B cell (primary cell): ENCODE measurements at regions not wholly inside any gene's neighbourhood (a gene's known extent, or its start where the extent isn't known, plus 50 kb on each side); places are given as distances from the start of the nearest gene placed in this dataset.

Experiments
- ATAC-seq: fragments of 200-7000 bp; cut with Tn5 transposase; one replicate; pipeline ENCODE4 v1.10.0; 2021; ENCODE audit warnings: low read depth, mild to moderate bottlenecking, moderate number of reproducible peaks, moderate library complexity
- CTCF ChIA-PET: fragments of 350-600 bp; sonication (Branson Sonifier 250); formaldehyde crosslinking; loops from one replicate; lab custom pipeline; 2021; ENCODE audit warnings: antibody characterized with exemption, inconsistent platforms; lab: Charles Lee
- POLR2A ChIA-PET: fragments of 350-600 bp; sonication (Branson Sonifier 250); formaldehyde crosslinking; loops from one replicate; lab custom pipeline; 2021; ENCODE audit warnings: antibody characterized with exemption; lab: Charles Lee
- DNase-seq: peaks from one replicate; pipeline ENCODE4 v3.0.0; 2013
- H2AFZ ChIP-seq: 2 replicates; pipeline ENCODE4 v1.6.1; 2012; ENCODE audit warnings: mild to moderate bottlenecking, low read depth, low read length; ENCODE audit not compliant: insufficient read depth, poor library complexity, severe bottlenecking
- H3K27ac ChIP-seq, 2 donors: 1 replicate in 1 of 2; 2 replicates in 1 of 2; pipeline ENCODE4 v1.5.1; 2012 to 2013; ENCODE audit warnings: low read length in 2 of 2, mild to moderate bottlenecking in 2 of 2, moderate library complexity in 1 of 2
- H3K27me3 ChIP-seq, 4 experiments: fragments of 200-600 bp in 1 of 4; sonication (generic) in 1 of 4; replicated peaks in 1 of 4; 1 replicate in 2 of 4; 2 replicates in 2 of 4; pipeline versions ENCODE4 v1.6.1 to v1.7.0; 2013 to 2016; ENCODE audit warnings: low read length in 3 of 4, mild to moderate bottlenecking in 2 of 4, mixed read lengths in 1 of 4, moderate library complexity in 1 of 4; ENCODE audit not compliant: insufficient read depth in 4 of 4, control insufficient read depth in 3 of 4; ENCODE audit errors: control extremely low read depth in 1 of 4
- H3K36me3 ChIP-seq, 2 experiments: replicated peaks in 1 of 2; 1 replicate in 1 of 2; 2 replicates in 1 of 2; pipeline versions ENCODE4 v1.6.1 to v1.7.1; 2013; ENCODE audit warnings: low read length in 1 of 2; ENCODE audit not compliant: insufficient read depth in 2 of 2, control insufficient read depth in 1 of 2; ENCODE audit errors: control extremely low read depth in 1 of 2, extremely low read depth in 1 of 2
- H3K4me1 ChIP-seq, 2 donors: fragments of 200-600 bp in 1 of 2; sonication (generic) in 1 of 2; 1 replicate in 1 of 2; 2 replicates in 1 of 2; pipeline versions ENCODE4 v1.5.1 to v1.6.1; 2013 to 2017; ENCODE audit warnings: low read length in 2 of 2; ENCODE audit not compliant: control insufficient read depth in 2 of 2, insufficient read depth in 2 of 2
- H3K4me2 ChIP-seq: replicated peaks from 2 replicates; pipeline ENCODE3; 2012; ENCODE audit warnings: mild to moderate bottlenecking, low read depth, low read length; ENCODE audit not compliant: poor library complexity, severe bottlenecking
- H3K4me3 ChIP-seq, 5 experiments: fragments of 200-600 bp in 1 of 5; sonication (generic) in 1 of 5; 1 replicate in 3 of 5; 2 replicates in 2 of 5; pipeline versions ENCODE4 v1.5.1 to v1.7.0; 2011 to 2016; ENCODE audit warnings: low read length in 4 of 5, mild to moderate bottlenecking in 4 of 5, low read depth in 2 of 5, control low read depth in 1 of 5, moderate library complexity in 1 of 5; ENCODE audit not compliant: insufficient read depth in 1 of 5; ENCODE audit errors: control extremely low read depth in 1 of 5, extremely low read depth in 1 of 5
- H3K79me2 ChIP-seq: fragments of 200-600 bp; sonication (generic); one replicate; pipeline ENCODE4 v1.6.0; 2016; ENCODE audit warnings: low read length; ENCODE audit not compliant: control insufficient read depth, insufficient read depth
- H3K9ac ChIP-seq: fragments of 200-600 bp; sonication (generic); 2 replicates; pipeline ENCODE4 v1.6.1; 2017; ENCODE audit warnings: mild to moderate bottlenecking, low read length, moderate library complexity
- H3K9me3 ChIP-seq, 3 donors: one replicate each; pipeline versions ENCODE4 v1.6.1 to v1.7.1; 2013; ENCODE audit warnings: low read length in 2 of 3; ENCODE audit not compliant: control insufficient read depth in 2 of 3, insufficient read depth in 1 of 3; ENCODE audit errors: control extremely low read depth in 1 of 3
- H4K20me1 ChIP-seq: 2 replicates; pipeline ENCODE4 v1.6.0; 2012; ENCODE audit warnings: mild to moderate bottlenecking, low read length; ENCODE audit not compliant: insufficient read depth, control insufficient read depth, poor library complexity, severe bottlenecking
- H3K27ac Mint-ChIP-seq: one replicate; pipeline ENCODE4 v1.8.0; 2021; ENCODE audit warnings: mixed read lengths
- H3K27me3 Mint-ChIP-seq: one replicate; pipeline ENCODE4 v1.8.0; 2021; ENCODE audit warnings: mixed read lengths
- H3K4me1 Mint-ChIP-seq: one replicate; pipeline ENCODE4 v1.8.0; 2021; ENCODE audit warnings: mixed read lengths
- H3K4me3 Mint-ChIP-seq: one replicate; pipeline ENCODE4 v1.8.0; 2021; ENCODE audit warnings: mixed read lengths
- H3K9me3 Mint-ChIP-seq: one replicate; pipeline ENCODE4 v1.8.0; 2022; ENCODE audit warnings: mixed read lengths; ENCODE audit not compliant: insufficient read depth
- CTCF ChIP-seq: fragments of 200-600 bp; IDR thresholded peaks from one replicate; pipeline ENCODE4 v1.8.0; 2022; ENCODE audit warnings: antibody characterized with exemption, mild to moderate bottlenecking
- EZH2 ChIP-seq: IDR thresholded peaks from 2 replicates; pipeline ENCODE4 v1.6.1; 2012; ENCODE audit warnings: borderline replicate concordance, low read depth, mild to moderate bottlenecking, moderate library complexity, low read length; ENCODE audit not compliant: insufficient read depth, poor library complexity, severe bottlenecking
- WGBS: methylation state at CpG from one replicate; pipeline ENCODE4 v1.1.5; 2013; ENCODE audit warnings: missing lambda C conversion rate; ENCODE audit not compliant: insufficient coverage; 5-methylcytosine and 5-hydroxymethylcytosine counted together
- intact Hi-C: fragments of 100-400 bp; cut with micrococcal nuclease; formaldehyde crosslinking; loops from one replicate; pipeline ENCODE4 v1.10.0; 2022

DNA sequence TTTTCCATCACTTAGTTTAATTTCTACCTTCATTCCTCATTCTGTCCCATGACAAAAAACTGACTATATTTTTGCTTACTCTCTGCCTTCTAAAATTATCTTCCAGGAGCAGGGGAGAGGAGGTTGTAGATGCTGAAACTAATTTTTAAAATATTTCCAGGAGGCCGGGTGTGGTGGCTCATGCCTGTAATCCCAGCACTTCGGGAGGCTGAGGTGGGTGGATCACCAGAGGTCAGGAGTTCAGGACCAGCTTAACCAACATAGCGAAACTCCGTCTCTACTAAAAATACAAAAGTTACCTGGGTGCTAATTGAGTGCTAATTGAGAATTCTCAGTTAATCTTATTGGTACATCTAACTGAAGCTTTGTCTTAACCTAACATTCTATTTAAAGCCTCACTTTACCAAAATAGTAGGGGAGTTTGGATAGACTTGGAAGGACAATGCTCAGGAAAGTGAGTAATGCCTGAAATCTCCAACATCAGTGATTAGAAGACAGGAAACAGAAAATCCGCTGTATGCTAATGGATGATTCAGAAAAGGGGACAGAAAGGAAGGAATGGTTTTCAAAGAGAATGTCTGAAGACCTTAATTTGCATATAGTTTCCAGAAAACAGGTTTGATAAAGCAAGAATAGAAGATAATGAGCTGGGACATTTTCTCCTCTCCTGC, 336.1 kb downstream of the GBE1 start:
- no peak overlapping the region for H3K27ac ChIP-seq
- Mint-ChIP-seq H3K27me3 (no peaks in the 10 kb centered on the region), H3K4me3 (no peak overlapping the region), H3K27ac (no peak overlapping the region), H3K4me1 (no peaks in the 10 kb centered on the region), H3K9me3 (no peaks in the 10 kb centered on the region)
- no peaks in the 10 kb centered on the region for H3K79me2 ChIP-seq
- no peak overlapping the region for H2AFZ ChIP-seq
- no peak for TF ChIP-seq EZH2
- no peak for TF ChIP-seq CTCF
- no peaks in the 10 kb centered on the region for H3K4me1 ChIP-seq
- DNase-seq (no peak), ATAC-seq (no peak)
- H3K4me3 ChIP-seq: no peak overlapping the region
- CTCF ChIA-PET: no interaction called here
- no peak overlapping the region for H3K4me2 ChIP-seq
- H4K20me1 ChIP-seq: no peaks in the 10 kb centered on the region
- H3K9ac ChIP-seq: no peak overlapping the region
- no peaks in the 10 kb centered on the region for H3K36me3 ChIP-seq
- POLR2A ChIA-PET: no interaction called here
- no peaks in the 10 kb centered on the region for H3K9me3 ChIP-seq
- H3K27me3 ChIP-seq: no peaks in the 10 kb centered on the region
- intact Hi-C loops: no loop called here
- 100% methylated on average over 1 of the region's 5 CpGs for WGBS

DNA sequence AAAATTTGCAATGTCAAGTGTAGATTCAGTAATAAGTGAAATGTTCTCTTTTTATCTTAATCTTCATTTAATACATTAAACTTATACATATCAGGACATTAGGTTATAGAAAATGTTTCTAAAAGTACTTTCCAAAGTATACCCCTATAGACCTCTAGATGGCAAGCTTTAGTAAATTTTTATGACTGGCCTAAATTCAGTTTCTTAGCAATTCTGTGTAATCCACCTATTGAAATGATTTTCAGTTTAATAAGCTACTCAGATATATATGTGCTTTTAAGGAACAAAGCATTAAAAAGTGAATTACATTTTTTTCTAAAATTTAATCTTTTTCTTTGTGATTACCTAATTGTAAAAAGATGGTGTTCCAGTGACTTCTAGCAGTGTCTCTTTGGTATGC, 342.2 kb downstream of the GBE1 start:
- H3K27me3 Mint-ChIP-seq: no peaks in the 10 kb centered on the region
- ChIA-PET POLR2A (no interaction called here), CTCF (interaction anchor here (1.3 kb wide), 1 partner anchor 713 kb away, joined by 4 read pairs; no protein-coding TSS in a partner anchor)
- intact Hi-C loops: no loop called here
- no peaks in the 10 kb centered on the region for H3K9me3 Mint-ChIP-seq
- H3K4me1 Mint-ChIP-seq: no peaks in the 10 kb centered on the region
- Histone ChIP-seq H3K27me3 (no peaks in the 10 kb centered on the region), H3K9me3 (no peaks in the 10 kb centered on the region), H3K79me2 (no peaks in the 10 kb centered on the region), H4K20me1 (no peaks in the 10 kb centered on the region), H3K27ac (no peak overlapping the region), H3K36me3 (no peaks in the 10 kb centered on the region), H2AFZ (no peak overlapping the region), H3K4me1 (no peaks in the 10 kb centered on the region), H3K9ac (no peak overlapping the region), H3K4me2 (no peak overlapping the region), H3K4me3 (no peak overlapping the region)
- no peak for ATAC-seq
- TF ChIP-seq CTCF (no peak), EZH2 (no peak)
- no peak overlapping the region for H3K4me3 Mint-ChIP-seq
- H3K27ac Mint-ChIP-seq: no peak overlapping the region
- no peak for DNase-seq
